Colonic mucosa (tissue), 4 donors: ENCODE measurements at regions not wholly inside any gene's neighbourhood (a gene's known extent, or its start where the extent isn't known, plus 50 kb on each side); places are given as distances from the start of the nearest gene placed in this dataset.

ENCODE experiments used
- DNase-seq: peaks from one replicate; pipeline ENCODE4 v3.0.0-alpha.2; 2020
- H3K27ac ChIP-seq: fragments of 200-600 bp; one replicate; pipeline ENCODE4 v1.8.0; 2021
- H3K27me3 ChIP-seq: fragments of 200-600 bp; one replicate; pipeline ENCODE4 v1.8.0; 2021
- H3K36me3 ChIP-seq: fragments of 200-600 bp; one replicate; pipeline ENCODE4 v1.8.0; 2021
- H3K4me1 ChIP-seq: fragments of 200-600 bp; one replicate; pipeline ENCODE4 v1.8.0; 2021; ENCODE audit warnings: mild to moderate bottlenecking
- H3K4me3 ChIP-seq: fragments of 200-600 bp; one replicate; pipeline ENCODE4 v1.8.0; 2021
- H3K9ac ChIP-seq, 2 donors: one replicate each; pipeline ENCODE4 v1.7.0; 2013; ENCODE audit warnings: control low read depth in 2 of 2, low read depth in 2 of 2, low read length in 2 of 2
- H3K9me3 ChIP-seq: fragments of 200-600 bp; one replicate; pipeline ENCODE4 v1.8.0; 2021
- intact Hi-C: fragments of 100-400 bp; cut with DNase I; formaldehyde crosslinking; loops from one replicate; pipeline ENCODE4 v1.14.1; 2022
- TF ChIP-seq, protein P1 (sequence below): fragments of 200-600 bp; IDR thresholded peaks from one replicate; pipeline ENCODE4 v1.8.0; 2022; ENCODE audit warnings: antibody characterized with exemption, mild to moderate bottlenecking
- donor health status: healthy.
- donor health status: DM: no; HTN: no; CAD: no.
- donor health status: DM: no; HTN: no; CAD: no.

DNA sequence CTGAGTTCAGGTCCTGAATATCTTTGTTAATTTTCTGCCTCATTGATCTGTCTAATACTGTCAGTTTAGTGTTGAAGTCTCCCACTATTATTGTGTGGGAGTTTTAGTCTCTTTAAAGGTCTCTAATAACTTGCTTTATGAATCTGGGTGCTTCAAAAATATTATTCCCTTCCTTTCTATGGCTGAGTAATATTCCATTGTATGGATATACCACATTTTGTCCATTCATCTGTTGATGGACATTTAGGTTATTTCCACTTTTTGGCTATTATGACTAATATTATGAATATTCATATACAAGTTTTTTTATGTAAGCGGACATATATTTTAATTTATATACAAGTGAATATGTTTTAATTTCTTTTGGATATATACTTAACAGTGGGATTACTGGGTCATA lies 82.7 kb downstream of the SDR9C7 start:
- H3K27me3 ChIP-seq, result no peaks in the 10 kb centered on the region
- no peak overlapping the region for H3K9ac ChIP-seq
- intact Hi-C loops, result no loop called here
- TF ChIP-seq, protein P1, sequence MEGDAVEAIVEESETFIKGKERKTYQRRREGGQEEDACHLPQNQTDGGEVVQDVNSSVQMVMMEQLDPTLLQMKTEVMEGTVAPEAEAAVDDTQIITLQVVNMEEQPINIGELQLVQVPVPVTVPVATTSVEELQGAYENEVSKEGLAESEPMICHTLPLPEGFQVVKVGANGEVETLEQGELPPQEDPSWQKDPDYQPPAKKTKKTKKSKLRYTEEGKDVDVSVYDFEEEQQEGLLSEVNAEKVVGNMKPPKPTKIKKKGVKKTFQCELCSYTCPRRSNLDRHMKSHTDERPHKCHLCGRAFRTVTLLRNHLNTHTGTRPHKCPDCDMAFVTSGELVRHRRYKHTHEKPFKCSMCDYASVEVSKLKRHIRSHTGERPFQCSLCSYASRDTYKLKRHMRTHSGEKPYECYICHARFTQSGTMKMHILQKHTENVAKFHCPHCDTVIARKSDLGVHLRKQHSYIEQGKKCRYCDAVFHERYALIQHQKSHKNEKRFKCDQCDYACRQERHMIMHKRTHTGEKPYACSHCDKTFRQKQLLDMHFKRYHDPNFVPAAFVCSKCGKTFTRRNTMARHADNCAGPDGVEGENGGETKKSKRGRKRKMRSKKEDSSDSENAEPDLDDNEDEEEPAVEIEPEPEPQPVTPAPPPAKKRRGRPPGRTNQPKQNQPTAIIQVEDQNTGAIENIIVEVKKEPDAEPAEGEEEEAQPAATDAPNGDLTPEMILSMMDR, result no peak
- no peaks in the 10 kb centered on the region for H3K36me3 ChIP-seq
- no peak for DNase-seq
- H3K4me3 ChIP-seq, result no peak overlapping the region
- H3K4me1 ChIP-seq, result no peaks in the 10 kb centered on the region
- H3K27ac ChIP-seq, result no peak overlapping the region
- no peaks in the 10 kb centered on the region for H3K9me3 ChIP-seq

DNA sequence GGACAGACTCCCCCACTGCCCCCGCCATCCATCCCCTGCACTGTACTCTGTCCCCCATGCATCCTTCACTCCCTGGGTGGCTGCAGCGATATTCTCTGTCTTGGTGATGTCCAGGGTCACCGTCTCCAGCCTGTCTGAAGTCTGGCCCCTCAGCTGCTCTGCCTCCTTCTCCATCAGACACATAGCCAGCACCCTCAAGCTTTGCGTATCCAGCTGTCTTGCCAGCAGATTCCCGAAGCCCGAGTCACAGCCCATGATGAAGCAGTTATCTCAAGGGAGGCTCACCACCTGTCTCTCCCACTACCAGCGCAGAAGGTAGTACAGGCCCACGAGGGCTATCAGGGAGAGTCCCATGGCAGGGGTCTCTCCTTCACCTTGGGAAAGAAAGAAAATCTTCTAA lies 77.8 kb downstream of the HSD17B6 start:
- TF ChIP-seq, protein P1, result no peak
- no peak overlapping the region for H3K27ac ChIP-seq
- H3K4me3 ChIP-seq, result no peak overlapping the region
- H3K36me3 ChIP-seq, result no peaks in the 10 kb centered on the region
- intact Hi-C loops, result loop anchor here (2.0 kb wide), 1 partner anchor 146 kb away; no protein-coding TSS in a partner anchor
- H3K27me3 ChIP-seq, result no peaks in the 10 kb centered on the region
- H3K4me1 ChIP-seq, result no peaks in the 10 kb centered on the region
- no peak for DNase-seq
- no peaks in the 10 kb centered on the region for H3K9me3 ChIP-seq
- no peak overlapping the region for H3K9ac ChIP-seq

DNA sequence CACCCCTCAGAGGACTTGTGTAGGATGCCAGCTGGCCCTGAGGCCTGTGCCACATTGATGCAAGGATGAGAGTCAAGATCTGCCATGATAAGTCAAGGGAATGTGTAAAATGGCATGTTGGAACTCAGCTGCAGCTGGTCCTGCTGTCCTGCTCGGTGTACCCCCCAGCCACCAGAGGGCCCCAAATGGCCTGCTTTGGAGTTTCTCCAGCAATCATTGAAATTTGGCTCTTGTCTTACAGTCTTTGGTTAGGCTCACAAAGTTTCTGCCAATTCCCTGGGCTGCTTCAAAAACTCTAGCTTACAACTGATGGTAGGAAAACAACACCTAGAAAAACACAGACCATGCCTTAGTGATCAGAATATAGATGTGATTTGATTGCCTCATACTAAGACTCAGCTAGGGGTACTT lies 76.8 kb downstream of the HSD17B6 start:
- Histone ChIP-seq H3K27ac (no peak overlapping the region), H3K27me3 (no peaks in the 10 kb centered on the region)
- peak; percentile 53 for DNase-seq

DNA sequence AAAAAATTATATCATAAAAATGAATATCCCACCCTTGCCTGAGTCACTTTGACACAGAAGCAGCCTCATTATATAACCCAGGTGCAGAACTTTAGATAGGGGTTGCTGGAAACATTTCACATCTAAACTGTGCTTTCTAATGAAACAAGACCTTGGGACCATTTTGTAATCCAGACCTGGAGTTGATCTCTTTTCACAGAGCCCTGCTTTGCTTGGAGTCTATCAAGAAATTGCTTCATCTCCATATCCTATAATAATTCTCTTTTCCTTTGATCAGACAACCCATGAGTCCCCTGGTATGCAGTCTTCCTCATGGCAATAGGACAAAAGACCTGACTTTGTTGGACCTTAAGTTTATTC lies 76.3 kb downstream of the HSD17B6 start:
- TF ChIP-seq, protein P1, result no peak
- Histone ChIP-seq H3K27me3 (no peaks in the 10 kb centered on the region), H3K4me3 (no peak overlapping the region), H3K9ac (no peak overlapping the region), H3K9me3 (no peaks in the 10 kb centered on the region), H3K27ac (no peak overlapping the region), H3K4me1 (no peaks in the 10 kb centered on the region), H3K36me3 (no peaks in the 10 kb centered on the region)
- intact Hi-C loops, result loop anchor here (10.0 kb wide), 1 partner anchor 275 kb away; the partner anchor contains the start of gene STAT6
- DNase-seq, result no peak

More for the DNA sequence above, 76.8 kb downstream of the HSD17B6 start:
- H3K9me3 ChIP-seq, result no peaks in the 10 kb centered on the region
- no peaks in the 10 kb centered on the region for H3K4me1 ChIP-seq
- H3K9ac ChIP-seq, result no peak overlapping the region
- no peaks in the 10 kb centered on the region for H3K36me3 ChIP-seq
- TF ChIP-seq, protein P1, result peak; percentile 27
- intact Hi-C loops, result loop anchor here (2.0 to 10.0 kb wide), 2 partner anchors 147 to 275 kb away; partner anchors contain the start of gene STAT6
- H3K4me3 ChIP-seq, result no peak overlapping the region

DNA sequence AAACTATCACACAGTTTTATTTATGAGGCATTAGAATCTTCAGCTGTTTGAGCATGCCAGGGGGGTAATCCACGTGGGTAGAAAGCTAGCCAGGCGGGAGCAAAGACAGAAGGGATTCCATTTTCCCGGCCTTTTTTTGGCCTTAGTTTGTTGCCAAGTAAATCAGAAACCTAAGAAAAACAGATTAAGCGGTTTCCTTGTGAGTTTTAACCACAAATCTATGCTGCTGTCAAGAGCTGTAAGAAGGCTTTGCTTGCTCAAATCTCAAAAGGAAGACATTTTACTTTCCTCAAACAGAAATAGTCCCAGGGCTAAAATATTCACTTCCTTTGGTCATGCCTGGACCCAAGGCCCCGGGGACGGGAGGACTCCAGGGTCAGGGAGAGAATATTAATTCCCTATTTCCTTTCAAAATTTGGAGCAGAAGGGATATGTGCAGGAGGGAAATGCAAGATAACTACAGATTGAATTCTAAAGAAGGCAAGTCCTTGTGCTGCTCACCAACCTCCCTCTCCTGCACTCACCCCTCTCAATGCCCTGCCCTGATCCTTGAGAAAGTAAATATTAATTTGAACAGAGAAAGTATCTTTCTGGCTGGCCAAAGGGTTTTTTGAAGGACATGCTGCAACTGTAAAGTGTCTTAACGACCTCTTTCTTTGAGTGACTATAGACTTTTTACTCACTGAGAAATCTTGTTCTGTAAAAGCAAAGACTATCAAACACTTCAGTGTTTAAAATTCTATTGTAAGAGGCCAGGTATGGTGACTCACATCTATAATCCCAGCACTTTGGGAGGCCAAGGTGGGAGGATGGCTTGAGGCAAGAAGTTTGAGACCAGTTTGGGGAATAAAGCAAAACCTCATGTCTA lies 75.7 kb downstream of the HSD17B6 start:
- Histone ChIP-seq H3K9ac (no peak overlapping the region), H3K27ac (no peak overlapping the region), H3K4me1 (no peaks in the 10 kb centered on the region), H3K36me3 (no peaks in the 10 kb centered on the region), H3K27me3 (no peaks in the 10 kb centered on the region), H3K4me3 (no peak overlapping the region), H3K9me3 (no peaks in the 10 kb centered on the region)
- intact Hi-C loops, result loop anchor here (10.0 kb wide), 1 partner anchor 276 kb away; the partner anchor contains the start of gene STAT6
- TF ChIP-seq, protein P1, result no peak
- no peak for DNase-seq
